ENCODE measurements at regions not wholly inside any gene's neighbourhood (a gene's known extent, or its start where the extent isn't known, plus 50 kb on each side); places are given as distances from the start of the nearest gene placed in this dataset.

DNA sequence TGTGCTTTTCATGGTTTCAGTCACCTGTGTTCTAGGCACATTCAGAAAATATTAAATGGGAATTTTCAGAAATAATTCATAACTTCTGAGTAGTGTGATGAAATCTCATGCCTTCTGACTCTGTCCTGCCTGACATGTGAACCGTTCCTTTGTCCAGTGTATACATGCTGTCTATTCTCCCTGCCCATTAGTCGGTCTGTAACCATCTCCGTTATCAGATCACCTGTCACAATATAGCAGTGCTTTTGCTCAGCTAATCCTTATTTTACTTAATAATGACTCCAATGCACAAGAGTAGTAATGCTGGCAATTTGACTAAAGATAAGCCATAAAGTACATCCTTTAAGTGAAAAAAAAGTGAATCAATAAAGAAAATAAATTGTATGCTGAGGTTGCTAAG is 597.5 kb downstream of the BRINP3 start:
- no peak overlapping the region for H3K27ac ChIP-seq
- no peak for TF ChIP-seq ZFX (IDR thresholded peaks at IDR 0.05; ENCODE audit: borderline replicate concordance)
- TF ChIP-seq, protein P1, sequence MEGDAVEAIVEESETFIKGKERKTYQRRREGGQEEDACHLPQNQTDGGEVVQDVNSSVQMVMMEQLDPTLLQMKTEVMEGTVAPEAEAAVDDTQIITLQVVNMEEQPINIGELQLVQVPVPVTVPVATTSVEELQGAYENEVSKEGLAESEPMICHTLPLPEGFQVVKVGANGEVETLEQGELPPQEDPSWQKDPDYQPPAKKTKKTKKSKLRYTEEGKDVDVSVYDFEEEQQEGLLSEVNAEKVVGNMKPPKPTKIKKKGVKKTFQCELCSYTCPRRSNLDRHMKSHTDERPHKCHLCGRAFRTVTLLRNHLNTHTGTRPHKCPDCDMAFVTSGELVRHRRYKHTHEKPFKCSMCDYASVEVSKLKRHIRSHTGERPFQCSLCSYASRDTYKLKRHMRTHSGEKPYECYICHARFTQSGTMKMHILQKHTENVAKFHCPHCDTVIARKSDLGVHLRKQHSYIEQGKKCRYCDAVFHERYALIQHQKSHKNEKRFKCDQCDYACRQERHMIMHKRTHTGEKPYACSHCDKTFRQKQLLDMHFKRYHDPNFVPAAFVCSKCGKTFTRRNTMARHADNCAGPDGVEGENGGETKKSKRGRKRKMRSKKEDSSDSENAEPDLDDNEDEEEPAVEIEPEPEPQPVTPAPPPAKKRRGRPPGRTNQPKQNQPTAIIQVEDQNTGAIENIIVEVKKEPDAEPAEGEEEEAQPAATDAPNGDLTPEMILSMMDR (IDR thresholded peaks at IDR 0.05): no peak

DNA sequence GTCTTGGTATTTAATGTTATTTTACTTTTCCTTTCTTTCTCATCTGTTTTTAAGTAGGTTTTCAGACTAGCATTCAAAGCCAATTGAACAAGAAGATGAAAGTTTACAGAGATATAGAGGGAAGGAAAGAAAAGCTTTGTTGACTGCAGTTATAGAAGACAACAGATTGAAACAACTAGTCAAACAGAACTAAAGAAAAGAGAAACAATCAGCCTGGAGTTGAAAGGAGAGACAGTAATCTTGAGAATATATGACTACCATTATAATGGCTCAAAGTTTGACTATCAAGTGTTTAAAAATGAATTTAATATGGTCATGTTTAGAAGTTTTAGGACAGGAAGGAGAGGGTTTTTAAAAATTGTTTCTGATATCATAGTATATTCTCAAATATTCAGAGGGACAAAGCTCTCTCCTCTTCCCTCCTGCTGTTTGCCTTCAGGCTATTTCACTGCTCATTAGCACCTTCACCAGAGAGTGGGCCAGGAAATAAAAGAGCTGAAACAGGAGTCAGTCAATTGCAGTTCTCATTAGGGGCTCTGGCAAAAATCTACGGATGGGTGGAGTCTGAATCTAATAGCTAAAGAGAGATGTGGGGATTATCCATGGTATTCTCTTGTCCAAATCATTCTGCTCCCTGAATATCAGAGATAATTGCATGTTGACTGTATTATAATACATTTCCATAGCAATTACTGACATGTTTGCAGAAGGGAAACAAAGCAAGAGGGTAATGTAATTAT is 577.8 kb downstream of the BRINP3 start:
- H3K27ac ChIP-seq: no peak overlapping the region

DNA sequence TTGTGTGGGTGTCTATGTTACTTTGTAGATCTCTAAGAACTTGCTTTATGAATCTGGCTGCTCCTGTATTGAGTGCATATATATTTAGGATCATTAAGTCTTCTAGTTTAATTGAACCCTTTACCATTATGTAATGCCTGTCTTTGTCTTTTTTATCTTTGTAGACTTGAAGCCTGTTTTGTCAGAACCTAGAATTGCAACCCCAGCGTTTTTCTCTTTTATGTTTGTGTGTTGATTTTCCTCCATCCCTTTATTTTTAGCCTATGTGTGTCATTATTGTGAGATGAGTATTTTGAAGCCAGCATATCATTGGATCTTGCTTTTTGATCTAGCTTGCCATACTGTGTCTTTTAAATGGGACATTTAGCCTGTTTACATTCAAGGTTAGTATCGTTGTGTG is 573.2 kb downstream of the BRINP3 start:
- no peak overlapping the region for H3K27ac ChIP-seq
- no peak for TF ChIP-seq ZFX (IDR thresholded peaks at IDR 0.05; ENCODE audit: borderline replicate concordance)
- TF ChIP-seq, protein P1 (IDR thresholded peaks at IDR 0.05): no peak

More for the DNA sequence above, 577.8 kb downstream of the BRINP3 start:
- TF ChIP-seq, protein P1 (IDR thresholded peaks at IDR 0.05): no peak
- no peak for TF ChIP-seq ZFX (IDR thresholded peaks at IDR 0.05; ENCODE audit: borderline replicate concordance)

DNA sequence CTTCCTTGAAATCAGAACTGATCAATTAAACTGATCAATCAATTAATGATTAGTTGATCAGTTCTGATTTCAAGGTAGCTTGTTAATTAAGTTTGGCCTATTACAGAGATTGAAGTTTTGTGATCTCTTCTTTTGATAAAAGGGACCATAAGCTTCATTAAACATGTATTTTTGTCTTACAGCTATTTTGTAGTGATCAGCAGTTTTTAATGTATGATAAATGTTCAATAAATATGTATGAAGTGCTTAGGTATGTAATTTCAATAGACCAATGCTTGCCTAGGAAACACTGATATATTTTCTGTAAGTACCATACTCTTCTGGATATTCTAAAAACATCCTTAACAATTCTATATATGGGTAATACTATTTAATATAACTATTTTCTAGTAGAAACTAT is 569.6 kb downstream of the BRINP3 start:
- no peak overlapping the region for H3K27ac ChIP-seq
- TF ChIP-seq ZFX (IDR thresholded peaks at IDR 0.05; ENCODE audit: borderline replicate concordance): no peak
- TF ChIP-seq, protein P1 (IDR thresholded peaks at IDR 0.05): no peak

DNA sequence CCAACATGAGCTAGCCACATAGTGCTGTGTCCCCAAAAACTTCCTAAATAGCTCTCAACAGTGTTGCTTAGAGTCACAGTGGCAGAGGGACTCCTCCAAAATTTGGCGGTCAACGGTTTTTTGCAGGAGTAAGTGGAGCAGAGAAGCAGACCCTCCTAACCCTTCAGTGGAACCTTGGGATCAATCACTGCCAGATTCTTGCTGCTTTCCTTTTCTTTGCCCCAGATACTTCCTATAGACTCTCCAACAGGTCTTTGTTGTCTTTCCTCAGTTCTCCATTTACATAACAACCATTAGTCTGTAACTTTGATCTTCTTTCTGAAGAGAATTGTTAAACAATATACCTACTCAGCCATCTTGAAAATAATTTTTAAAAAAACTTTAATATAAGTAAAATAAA is 556.1 kb downstream of the BRINP3 start:
- H3K27ac ChIP-seq: no peak overlapping the region

DNA sequence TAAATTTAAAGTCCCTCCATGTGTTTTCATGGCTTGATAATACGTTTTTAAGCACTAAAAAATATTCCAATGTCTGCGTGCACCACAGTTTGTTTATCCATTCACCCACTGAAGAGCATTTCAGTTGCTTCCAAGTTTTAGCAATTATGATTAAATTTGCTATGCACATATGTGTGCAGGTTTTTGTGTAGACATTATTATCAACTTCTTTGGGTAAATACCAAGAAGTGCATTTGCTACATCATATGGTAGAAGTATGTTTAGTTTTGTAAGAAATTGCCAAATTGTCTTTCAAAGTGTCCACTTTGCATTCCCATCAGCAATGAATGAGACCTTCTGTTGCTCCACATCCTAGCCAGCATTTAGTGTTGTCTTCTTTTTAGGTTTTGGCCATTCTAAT is 550.0 kb downstream of the BRINP3 start:
- TF ChIP-seq, protein P1 (IDR thresholded peaks at IDR 0.05): no peak
- no peak for TF ChIP-seq ZFX (IDR thresholded peaks at IDR 0.05; ENCODE audit: borderline replicate concordance)
- no peak overlapping the region for H3K27ac ChIP-seq

More for the DNA sequence above, 556.1 kb downstream of the BRINP3 start:
- TF ChIP-seq, protein P1 (IDR thresholded peaks at IDR 0.05): no peak
- TF ChIP-seq ZFX (IDR thresholded peaks at IDR 0.05; ENCODE audit: borderline replicate concordance): no peak

DNA sequence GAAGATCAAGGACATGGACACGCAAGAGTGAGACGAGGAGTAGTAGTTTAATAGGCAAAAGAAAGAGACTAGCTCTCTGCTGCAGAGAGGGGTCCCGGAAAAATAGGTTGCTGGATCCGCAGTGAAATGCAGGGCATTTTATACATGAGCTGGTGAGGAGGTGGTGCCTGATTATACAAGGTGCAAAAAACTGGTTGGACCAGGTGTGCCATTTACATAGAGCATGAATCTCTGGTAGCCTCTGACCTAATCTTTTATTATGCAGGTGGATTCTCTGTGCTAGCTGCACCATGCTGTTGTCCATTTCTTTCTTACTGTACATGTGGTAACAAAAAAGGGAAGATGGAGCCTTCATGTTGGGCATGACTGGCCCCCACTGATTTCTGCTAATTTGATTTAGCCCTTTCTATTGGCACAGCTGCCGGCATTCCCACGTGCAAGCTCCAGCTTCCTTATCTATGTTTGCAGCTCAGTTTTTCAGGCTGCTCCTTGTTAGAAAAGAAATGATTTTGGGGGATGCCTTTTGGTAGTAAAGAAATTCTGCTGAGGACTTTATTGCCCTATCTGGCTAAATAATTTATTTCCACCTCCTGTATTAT is 548.1 kb downstream of the BRINP3 start:
- TF ChIP-seq, protein P1 (IDR thresholded peaks at IDR 0.05): no peak
- no peak for TF ChIP-seq ZFX (IDR thresholded peaks at IDR 0.05; ENCODE audit: borderline replicate concordance)
- H3K27ac ChIP-seq: no peak overlapping the region

Measured in 22Rv1 (cell line).